Heart left ventricle (tissue), 16 donors: ENCODE measurements at regions not wholly inside any gene's neighbourhood (a gene's known extent, or its start where the extent isn't known, plus 50 kb on each side); places are given as distances from the start of the nearest gene placed in this dataset.
"Not testable (repeated sequence)": the region's sequence is repeated elsewhere in the genome, so short reads cannot be mapped to it uniquely, and the experiment has no call there.

ENCODE experiments used
- ATAC-seq, 4 donors: fragments of 200-7000 bp; cut with Tn5 transposase; one replicate each; pipeline ENCODE4 v1.9.1; 2020 to 2022; ENCODE audit warnings: moderate library complexity in 4 of 4, mild to moderate bottlenecking in 3 of 4, moderate number of reproducible peaks in 1 of 4
- DNase-seq, 5 donors: peaks; one replicate each; pipeline ENCODE4 v3.0.0-alpha.2; 2020
- H3K27ac ChIP-seq, 12 donors: fragments of 200-600 bp; sonication (generic) in 4 of 12; one replicate each; pipeline versions ENCODE4 v1.5.0 to v1.8.0; 2016 to 2022; ENCODE audit warnings: mild to moderate bottlenecking in 2 of 12
- H3K27me3 ChIP-seq, 9 donors: fragments of 200-600 bp; sonication (generic) in 2 of 9; one replicate each; pipeline versions ENCODE4 v1.5.1 to v1.8.0; 2016 to 2022; ENCODE audit warnings: mild to moderate bottlenecking in 3 of 9
- H3K36me3 ChIP-seq, 9 donors: fragments of 200-600 bp; sonication (generic) in 2 of 9; one replicate each; pipeline versions ENCODE4 v1.5.0 to v1.8.0; 2018 to 2022; ENCODE audit warnings: mild to moderate bottlenecking in 2 of 9
- H3K4me1 ChIP-seq, 12 donors: fragments of 200-600 bp; sonication (generic) in 4 of 12; one replicate each; pipeline versions ENCODE4 v1.5.0 to v1.8.0; 2016 to 2022; ENCODE audit warnings: mild to moderate bottlenecking in 3 of 12
- H3K4me3 ChIP-seq, 12 donors: fragments of 200-600 bp; sonication (generic) in 4 of 12; one replicate each; pipeline versions ENCODE4 v1.5.0 to v1.8.0; 2017 to 2022; ENCODE audit warnings: mild to moderate bottlenecking in 9 of 12, moderate library complexity in 4 of 12
- H3K9me3 ChIP-seq, 12 donors: fragments of 200-600 bp; sonication (generic) in 4 of 12; one replicate each; pipeline versions ENCODE4 v1.5.0 to v1.8.0; 2016 to 2022; ENCODE audit warnings: mild to moderate bottlenecking in 1 of 12
- POLR2A ChIP-seq, 2 donors: fragments of 450-650 bp; IDR thresholded peaks; one replicate each; pipeline ENCODE4 v1.6.1; 2017; ENCODE audit warnings: antibody characterized with exemption in 2 of 2, mild to moderate bottlenecking in 2 of 2, moderate library complexity in 2 of 2
- WGBS, 4 donors: extraction: QIAGEN DNeasy Blood & Tissue Kit in 2 of 4; methylation state at CpG; one replicate each; pipeline versions ENCODE4 v1.1.5 to v1.1.7; 2013 to 2018; 5-methylcytosine and 5-hydroxymethylcytosine counted together
- intact Hi-C, 10 donors: fragments of 100-400 bp; cut with DNase I; formaldehyde crosslinking; loops; one replicate each; pipeline versions ENCODE4 v1.11.1 to v1.14.2; 2022
- TF ChIP-seq, protein P1 (sequence below), 12 donors: fragments of 200-600 bp; sonication (generic) in 4 of 12; IDR thresholded peaks; one replicate each; pipeline versions ENCODE4 v1.5.0 to v1.8.0; 2018 to 2022; ENCODE audit warnings: antibody characterized with exemption in 12 of 12, mild to moderate bottlenecking in 5 of 12
- donor health status: ischemic (EF 13 %, LVEDD 7.1; RV severe dilation, severe dysfunction).
- donor health status: healthy with polysubstance abuse.
- donor health status: DM: no; HTN: yes; CAD: no.
- donor health status: DM: no; HTN: no; CAD: no.
- donor health status: ischemic (EF 25% LVEDD 6.9; RV normal size, moderate dysfunction).
- donor health status: ischemic (EF 25% LVEDD 5.7; RV mildly dilated, moderate dysfunction).
- donor health status: healthy.
- donor health status: DM: yes; HTN: yes; CAD: no.
- donor health status: ischemic (EF 35%, LVEDD 5.7; RV mildly dilated, moderate dysfunction).
- donor health status: nonischemic (EF 11% LVEDD 7.7; RV severe dilation, severe dysfunction).
- donor health status: DM: yes; HTN: yes; CAD: no.
- donor health status: PGD.
- donor health status: ischemic (EF 29% LVEDD 5.4; RV normal size, mild dysfunction).
- donor health status: nonischemic (EF 23%, LVEDD 6.1; RV moderate dilation, normal function).

DNA sequence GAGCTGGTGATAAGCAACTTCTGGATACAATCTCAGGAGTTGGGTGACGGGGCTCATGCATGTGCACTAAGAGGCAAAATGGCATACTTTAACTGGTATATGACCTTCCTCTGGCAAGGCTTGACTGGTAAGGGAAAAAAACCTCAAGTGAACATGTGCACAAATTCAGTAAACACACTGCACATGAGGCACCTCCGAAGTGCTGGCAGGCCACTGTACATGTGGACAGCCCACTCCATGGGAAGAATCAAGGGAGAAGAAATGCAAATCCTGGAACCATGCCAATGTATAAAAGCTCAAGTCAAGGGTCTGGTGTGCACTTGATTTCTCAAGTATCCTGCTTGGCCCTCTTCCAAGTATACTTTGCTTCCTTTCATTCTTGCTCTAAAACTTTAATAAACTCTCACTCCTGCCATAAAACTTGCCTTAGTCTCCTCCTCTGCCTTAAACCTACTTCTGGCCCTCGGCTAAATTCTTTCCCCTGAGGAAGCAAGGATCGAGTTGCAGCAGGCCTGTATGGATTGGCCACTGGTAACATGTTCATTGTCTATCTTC is 167.2 kb downstream of the RAMP3 start:
- peaks cover 0 to 25% (median 0%) of the 10 kb centered on the region in 12 donors for H3K9me3 ChIP-seq
- no peaks in the 10 kb centered on the region for H3K36me3 ChIP-seq
- H3K4me3 ChIP-seq, result no peak overlapping the region
- ATAC-seq (no peak), DNase-seq (no peak)
- TF ChIP-seq, protein P1, sequence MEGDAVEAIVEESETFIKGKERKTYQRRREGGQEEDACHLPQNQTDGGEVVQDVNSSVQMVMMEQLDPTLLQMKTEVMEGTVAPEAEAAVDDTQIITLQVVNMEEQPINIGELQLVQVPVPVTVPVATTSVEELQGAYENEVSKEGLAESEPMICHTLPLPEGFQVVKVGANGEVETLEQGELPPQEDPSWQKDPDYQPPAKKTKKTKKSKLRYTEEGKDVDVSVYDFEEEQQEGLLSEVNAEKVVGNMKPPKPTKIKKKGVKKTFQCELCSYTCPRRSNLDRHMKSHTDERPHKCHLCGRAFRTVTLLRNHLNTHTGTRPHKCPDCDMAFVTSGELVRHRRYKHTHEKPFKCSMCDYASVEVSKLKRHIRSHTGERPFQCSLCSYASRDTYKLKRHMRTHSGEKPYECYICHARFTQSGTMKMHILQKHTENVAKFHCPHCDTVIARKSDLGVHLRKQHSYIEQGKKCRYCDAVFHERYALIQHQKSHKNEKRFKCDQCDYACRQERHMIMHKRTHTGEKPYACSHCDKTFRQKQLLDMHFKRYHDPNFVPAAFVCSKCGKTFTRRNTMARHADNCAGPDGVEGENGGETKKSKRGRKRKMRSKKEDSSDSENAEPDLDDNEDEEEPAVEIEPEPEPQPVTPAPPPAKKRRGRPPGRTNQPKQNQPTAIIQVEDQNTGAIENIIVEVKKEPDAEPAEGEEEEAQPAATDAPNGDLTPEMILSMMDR (IDR thresholded peaks at IDR 0.05), result no peak
- no peak for TF ChIP-seq POLR2A (IDR thresholded peaks at IDR 0.05)
- WGBS, 4 donors, result 58 to 64% (median 62%) methylated on average over 4 of the region's 4 CpGs
- no peak overlapping the region for H3K27ac ChIP-seq
- H3K4me1 ChIP-seq, result peaks cover 0 to 12% (median 0%) of the 10 kb centered on the region in 12 donors
- no peaks in the 10 kb centered on the region for H3K27me3 ChIP-seq
- intact Hi-C loops, result no loop called here

DNA sequence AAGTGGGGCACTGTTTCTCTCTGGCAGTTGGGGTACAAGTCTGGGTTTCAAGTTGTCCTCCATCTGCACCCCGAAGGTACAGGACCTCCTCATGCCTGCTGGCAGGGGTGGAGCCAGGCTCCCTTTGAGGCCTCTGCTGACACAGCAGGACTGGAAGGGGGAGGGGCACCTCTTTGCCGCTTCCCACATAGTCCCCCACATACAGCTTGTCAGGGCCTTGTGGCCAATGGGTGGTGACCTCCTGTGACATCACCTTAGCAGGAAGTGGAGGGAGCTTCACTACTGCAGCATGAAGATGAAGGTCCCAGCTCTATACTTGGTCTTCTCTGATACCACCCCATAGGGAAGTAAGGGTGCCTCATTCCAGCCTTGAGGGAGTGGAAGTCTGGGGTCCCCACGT is 167.8 kb downstream of the RAMP3 start:
- no peak for DNase-seq
- TF ChIP-seq POLR2A (IDR thresholded peaks at IDR 0.05), result no peak
- TF ChIP-seq, protein P1 (IDR thresholded peaks at IDR 0.05), result no peak
- WGBS, 4 donors, result 83 to 88% (median 87%) methylated on average over 3 of the region's 3 CpGs
- no peak overlapping the region for H3K27ac ChIP-seq
- H3K27me3 ChIP-seq, result no peaks in the 10 kb centered on the region
- no peak for ATAC-seq
- intact Hi-C loops, result no loop called here
- H3K36me3 ChIP-seq, result no peaks in the 10 kb centered on the region
- peaks cover 0 to 12% (median 0%) of the 10 kb centered on the region in 12 donors for H3K4me1 ChIP-seq
- peaks cover 0 to 25% (median 0%) of the 10 kb centered on the region in 12 donors for H3K9me3 ChIP-seq
- no peak overlapping the region for H3K4me3 ChIP-seq

DNA sequence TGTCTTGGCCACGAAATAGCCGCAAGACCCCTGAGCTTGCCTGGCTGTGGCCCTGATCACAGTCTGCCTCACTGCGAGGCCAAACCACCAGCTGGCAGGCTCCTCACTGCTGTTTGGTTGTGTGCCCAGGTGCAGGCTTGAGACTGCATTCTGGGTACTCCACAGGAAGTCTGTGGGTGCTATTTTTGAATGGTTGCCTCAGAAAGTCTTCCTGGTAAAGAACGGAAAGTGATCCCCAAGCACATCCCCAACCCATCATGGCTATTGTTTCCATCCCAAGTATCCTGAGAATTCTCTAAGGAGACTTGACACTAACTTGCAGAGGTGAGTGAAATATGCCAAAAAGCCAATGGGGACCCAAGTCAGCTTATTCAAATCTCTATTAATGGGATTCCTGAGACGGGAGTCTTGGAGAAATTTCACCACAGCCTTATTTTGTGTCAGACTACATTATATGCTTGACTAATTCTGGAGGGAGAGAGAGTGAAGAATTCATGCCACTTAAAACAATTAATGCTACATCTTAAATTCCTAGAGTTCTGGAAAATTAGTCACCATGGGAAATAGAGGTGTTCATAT is 170.9 kb downstream of the RAMP3 start:
- DNase-seq (peak in 3 of 5 donors; percentile 21 to 61 (median 49)), ATAC-seq (peak; percentile 51 to 82 (median 76))
- H3K36me3 ChIP-seq, result no peaks in the 10 kb centered on the region
- WGBS, 4 donors, result 40 to 67% (median 42%) methylated on average over 5 of the region's 5 CpGs
- no peak overlapping the region for H3K4me3 ChIP-seq
- TF ChIP-seq, protein P1 (IDR thresholded peaks at IDR 0.05), result no peak
- TF ChIP-seq POLR2A (IDR thresholded peaks at IDR 0.05), result no peak
- intact Hi-C loops, result no loop called here
- H3K27me3 ChIP-seq, result no peaks in the 10 kb centered on the region
- peaks cover 0 to 12% (median 0%) of the 10 kb centered on the region in 12 donors for H3K4me1 ChIP-seq
- peaks cover 0 to 17% (median 6%) of the 10 kb centered on the region in 12 donors for H3K9me3 ChIP-seq
- H3K27ac ChIP-seq, result no peak overlapping the region

DNA sequence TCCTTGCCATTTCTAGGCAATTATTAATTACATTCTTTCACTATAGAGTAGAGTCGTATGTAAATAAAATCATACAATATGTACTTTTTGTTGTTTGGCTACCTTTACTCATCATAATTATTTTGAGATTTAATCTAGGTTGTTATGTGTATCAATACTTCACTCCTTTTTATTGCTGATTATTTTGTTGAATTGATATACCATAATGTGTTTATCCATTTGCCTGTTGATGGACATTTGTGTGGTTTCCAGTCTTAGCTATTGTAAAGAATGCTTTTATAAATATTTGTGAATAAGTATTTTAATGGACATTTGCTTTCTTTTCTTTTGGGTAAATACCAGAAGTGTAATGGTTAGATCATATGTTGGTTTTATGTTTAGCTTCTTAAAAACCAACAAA is 174.0 kb downstream of the RAMP3 start:
- H3K27ac ChIP-seq, result no peak overlapping the region
- peaks cover 0 to 26% (median 7%) of the 10 kb centered on the region in 12 donors for H3K9me3 ChIP-seq
- H3K4me1 ChIP-seq, result peaks cover 0 to 12% (median 0%) of the 10 kb centered on the region in 12 donors
- DNase-seq, result no peak
- intact Hi-C loops, result no loop called here
- no peak for ATAC-seq
- no peak for TF ChIP-seq POLR2A (IDR thresholded peaks at IDR 0.05)
- TF ChIP-seq, protein P1 (IDR thresholded peaks at IDR 0.05), result no peak
- WGBS, 4 donors, result 91 to 99% (median 96%) methylated on average over 1 of the region's 1 CpG
- H3K4me3 ChIP-seq, result no peak overlapping the region
- no peaks in the 10 kb centered on the region for H3K36me3 ChIP-seq
- no peaks in the 10 kb centered on the region for H3K27me3 ChIP-seq

DNA sequence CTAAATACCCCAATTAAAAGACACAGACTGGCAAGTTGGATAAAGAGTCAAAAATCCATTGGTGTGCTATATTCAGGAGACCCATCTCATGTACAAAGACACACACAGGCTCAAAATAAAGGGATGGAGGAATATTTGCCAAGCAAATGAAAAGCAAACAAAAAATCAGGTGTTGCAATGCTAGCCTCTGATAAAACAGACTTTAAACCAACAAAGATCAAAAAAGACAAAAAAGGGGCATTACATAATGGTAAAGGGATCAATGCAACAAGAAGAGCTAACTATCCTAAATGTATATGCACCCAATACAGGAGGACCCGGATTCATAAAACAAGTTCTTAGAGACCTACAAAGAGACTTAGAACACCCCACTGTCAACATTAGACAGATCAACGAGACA is 177.4 kb downstream of the RAMP3 start:
- not testable (repeated sequence) for ATAC-seq

More for the DNA sequence above, 177.4 kb downstream of the RAMP3 start:
- H3K4me3 ChIP-seq, intact Hi-C loops, H3K4me1 ChIP-seq, DNase-seq, H3K27me3 ChIP-seq, H3K27ac ChIP-seq, H3K36me3 ChIP-seq: not testable (repeated sequence)
- WGBS, 4 donors, result 78 to 84% (median 79%) methylated on average over 2 of the region's 2 CpGs
- H3K9me3 ChIP-seq, result peaks cover 0 to 26% (median 7%) of the 10 kb centered on the region in 12 donors
